DMS153 (cell line): ENCODE measurements at regions not wholly inside any gene's neighbourhood (a gene's known extent, or its start where the extent isn't known, plus 50 kb on each side); places are given as distances from the start of the nearest gene placed in this dataset.

ENCODE experiments used
- DNase-seq: peaks from one replicate; lab custom pipeline; 2025; lab: John Stamatoyannopoulos, UW

DNA sequence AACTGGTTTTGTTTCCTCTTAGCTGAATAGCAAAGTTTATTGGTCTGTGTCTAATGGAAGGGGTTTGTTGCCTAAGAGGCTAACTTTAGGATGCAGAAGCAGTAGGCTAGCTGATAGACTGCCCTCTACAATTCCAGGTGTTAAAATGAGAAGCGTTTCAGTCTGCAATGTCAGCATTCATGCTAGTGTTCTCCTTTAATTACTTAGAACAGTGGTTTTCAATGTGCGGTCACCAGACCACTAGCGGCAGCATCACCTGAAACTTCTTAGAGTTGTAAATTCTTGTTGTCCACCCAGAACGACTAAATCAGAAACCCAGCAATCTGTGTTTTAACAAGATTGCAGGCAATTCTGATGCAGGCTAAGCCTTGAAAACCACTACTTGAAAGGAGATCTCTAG is 392.9 kb downstream of the IPMK start:
- no peak for DNase-seq

GRCh38 chr10:57867241-57867640 is 400.5 kb downstream of the IPMK start:
- no peak for DNase-seq

DNA sequence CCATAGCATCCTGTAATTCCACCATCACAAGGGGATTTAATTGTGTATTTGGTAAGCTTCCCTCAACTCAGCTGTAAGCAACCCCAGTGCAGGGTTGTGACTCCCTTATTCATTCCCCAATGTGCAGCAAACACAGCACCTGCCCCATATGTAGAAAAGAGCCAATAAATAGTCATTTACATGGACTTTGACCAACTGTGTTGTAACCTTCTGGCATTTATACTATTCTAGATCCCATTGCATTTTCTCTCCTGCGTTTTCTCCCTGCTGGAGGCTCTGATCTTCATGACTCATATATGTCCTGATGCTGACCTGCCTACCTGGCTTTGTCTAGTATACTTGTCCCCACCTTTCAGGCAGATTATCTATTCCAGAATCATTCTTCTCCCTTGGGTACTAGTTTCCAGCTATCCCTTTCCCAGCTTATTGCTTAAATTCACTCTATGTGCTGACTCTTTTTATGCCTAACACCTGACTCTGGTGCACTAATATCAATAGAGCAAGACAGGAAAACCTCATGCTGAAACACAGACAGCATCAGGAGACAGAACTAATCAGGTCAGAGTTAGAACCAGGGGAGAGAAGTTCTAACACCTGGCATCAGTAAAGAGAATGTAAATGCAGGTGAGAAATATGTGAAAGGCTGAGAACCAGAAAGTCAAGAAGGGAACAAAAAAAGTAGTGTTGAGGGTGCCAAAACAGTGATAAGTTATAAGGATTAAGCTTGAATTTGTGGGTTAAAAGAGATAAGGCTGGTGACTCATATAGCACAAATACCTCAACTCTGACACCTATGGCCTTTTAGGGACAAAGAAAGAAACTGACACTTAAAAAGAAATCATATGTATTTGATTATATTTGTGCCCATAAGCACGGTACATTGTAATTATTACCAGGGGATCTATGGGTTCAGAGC is 402.7 kb downstream of the IPMK start:
- DNase-seq = no peak

GRCh38 chr10:57849691-57850357 is 417.9 kb downstream of the IPMK start:
- peak; percentile 5 for DNase-seq

DNA sequence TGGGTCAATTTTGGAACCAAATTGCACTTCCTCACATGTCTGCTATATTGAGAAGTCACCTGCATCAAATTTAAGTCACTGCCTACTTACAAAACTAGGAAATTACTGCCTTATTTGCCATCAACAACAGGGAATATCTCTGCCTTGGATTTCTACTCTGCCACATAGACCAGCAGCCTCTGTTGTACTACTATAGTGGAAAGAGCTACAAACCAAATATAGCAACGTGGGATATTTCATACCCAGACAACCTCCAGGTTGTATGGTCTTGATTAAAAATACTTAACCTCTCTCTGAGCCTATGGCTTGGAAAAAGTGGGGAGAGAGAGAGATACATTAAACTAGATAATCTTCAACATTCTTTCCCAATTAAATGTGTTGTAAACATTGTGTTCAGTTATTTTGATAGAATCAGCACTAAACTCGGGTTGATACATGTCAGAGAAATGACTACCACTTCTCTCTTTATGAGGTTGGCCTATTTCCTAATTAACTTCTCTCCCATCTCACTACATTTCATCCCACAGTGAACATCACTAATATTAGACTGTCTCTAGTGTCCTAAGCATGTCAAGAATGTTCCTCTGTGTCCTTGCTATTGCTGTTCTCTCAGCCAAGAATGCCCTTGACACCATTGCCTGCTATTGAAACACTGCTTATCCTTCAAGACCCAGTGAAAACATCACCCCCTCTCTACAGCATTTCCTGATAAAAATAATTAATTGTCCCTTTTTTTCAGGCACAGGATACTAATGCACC is 421.2 kb downstream of the IPMK start:
- DNase-seq = no peak

- DNase-seq = no peak
Observed at GRCh38 chr10:57844387-57844998, 423.2 kb downstream of the IPMK start.

- DNase-seq = peak; percentile 22
Observed at GRCh38 chr10:57830877-57831560, 436.7 kb downstream of the IPMK start.

DNA sequence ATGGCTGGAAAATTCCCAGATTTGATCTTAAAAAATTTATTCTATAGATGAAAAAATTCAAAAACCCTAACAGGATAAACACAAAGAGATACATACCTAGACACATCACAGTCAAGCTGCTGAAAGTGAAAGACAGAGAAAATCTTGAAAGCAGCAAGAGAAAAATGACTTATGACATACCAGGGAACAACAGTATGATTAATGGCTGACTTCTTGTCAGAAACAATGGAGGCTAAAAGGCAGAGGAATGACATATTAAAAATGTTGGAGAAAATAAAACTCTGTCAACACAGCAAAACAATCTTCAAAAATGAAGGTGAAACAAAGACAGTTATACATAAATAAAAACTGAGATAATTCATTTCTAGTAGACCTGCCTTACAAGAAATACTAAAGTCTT is 442.7 kb downstream of the IPMK start:
- DNase-seq = no peak

DNA sequence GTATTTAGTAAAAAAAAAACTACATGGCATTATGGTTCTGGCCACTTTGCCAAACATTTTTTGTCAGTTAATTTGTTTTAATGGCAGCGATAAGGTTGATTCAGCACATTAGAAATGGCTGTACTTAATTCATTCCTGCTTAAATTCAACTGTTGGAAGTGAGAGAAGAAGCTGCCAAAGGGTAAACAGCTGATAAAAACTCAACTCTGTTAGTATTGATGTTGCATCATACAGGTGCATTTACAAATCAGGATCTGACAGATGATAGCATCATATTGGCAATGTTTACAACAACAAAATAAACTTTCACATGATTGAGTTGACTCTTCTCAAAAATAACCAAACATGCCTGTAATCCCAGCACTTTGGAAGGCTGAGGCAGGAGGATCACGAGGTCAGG is 444.3 kb downstream of the IPMK start:
- DNase-seq = no peak

GRCh38 chr10:57822965-57823364 is 444.7 kb downstream of the IPMK start:
- peak; percentile 18 for DNase-seq

DNA sequence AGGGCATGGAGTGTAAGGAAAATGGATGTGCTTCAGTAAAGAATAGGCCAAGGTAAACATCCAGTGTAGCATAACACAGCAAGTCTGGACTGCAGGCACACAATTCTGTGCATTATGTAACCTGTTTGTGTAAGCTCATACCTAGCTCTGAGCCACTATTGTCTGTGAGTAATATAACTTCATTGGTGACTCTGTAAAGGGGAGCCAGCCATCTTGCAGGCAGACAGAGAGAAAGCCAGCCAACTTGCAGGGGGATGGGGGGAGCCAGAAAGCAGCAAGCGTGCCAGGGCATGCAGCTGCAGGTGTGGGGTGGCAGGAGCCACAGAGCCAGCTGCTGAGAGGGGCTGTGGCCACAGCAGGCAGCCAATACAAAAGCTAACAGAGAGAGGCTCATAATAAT is 449.2 kb downstream of the IPMK start:
- peak; percentile 77 for DNase-seq

DNA sequence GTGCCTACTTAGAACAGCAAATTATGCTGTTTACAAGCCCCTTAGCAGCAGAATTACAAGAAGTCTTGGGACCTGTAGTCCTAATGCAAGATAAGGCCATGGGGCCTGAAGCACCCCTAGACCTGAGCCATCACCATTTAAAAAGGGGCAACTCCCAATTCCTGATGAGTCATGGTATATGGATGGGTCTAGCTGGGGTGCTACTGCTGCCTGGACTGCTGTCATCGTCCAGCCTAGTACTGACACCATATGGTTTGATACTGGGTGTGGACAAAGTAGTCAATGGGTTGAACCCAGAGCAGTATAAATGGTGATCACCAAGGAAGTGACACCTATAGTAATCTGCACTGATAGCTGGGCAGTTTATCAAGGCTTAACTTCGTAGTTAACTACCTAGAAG is 450.0 kb downstream of the IPMK start:
- DNase-seq = no peak

GRCh38 chr10:57815949-57816348 is 451.7 kb downstream of the IPMK start:
- no peak for DNase-seq

- DNase-seq = no peak
Observed at GRCh38 chr10:57809961-57810360, 457.7 kb downstream of the IPMK start.

- no peak for DNase-seq
Observed at GRCh38 chr10:57807906-57808305, 459.8 kb downstream of the IPMK start.

DNA sequence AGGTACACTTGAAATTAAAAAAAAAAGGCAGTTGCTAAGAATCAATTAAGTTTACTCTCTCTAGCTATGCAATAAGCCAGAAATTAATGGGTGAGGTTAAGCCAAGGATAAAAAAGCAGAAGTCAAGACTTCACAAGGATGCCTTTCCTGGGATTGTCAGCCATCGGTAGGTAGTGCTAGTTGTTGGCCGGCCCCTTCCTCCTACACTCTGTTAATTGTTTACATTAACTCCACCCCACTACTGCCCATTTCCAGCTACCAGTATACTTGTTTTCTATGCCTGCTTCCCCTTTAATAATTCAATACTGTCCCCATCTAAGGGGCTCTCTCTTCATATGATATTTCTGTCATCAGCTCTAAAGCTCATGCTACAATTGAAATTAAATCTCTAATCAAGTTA is 461.0 kb downstream of the IPMK start:
- DNase-seq = no peak

DNA sequence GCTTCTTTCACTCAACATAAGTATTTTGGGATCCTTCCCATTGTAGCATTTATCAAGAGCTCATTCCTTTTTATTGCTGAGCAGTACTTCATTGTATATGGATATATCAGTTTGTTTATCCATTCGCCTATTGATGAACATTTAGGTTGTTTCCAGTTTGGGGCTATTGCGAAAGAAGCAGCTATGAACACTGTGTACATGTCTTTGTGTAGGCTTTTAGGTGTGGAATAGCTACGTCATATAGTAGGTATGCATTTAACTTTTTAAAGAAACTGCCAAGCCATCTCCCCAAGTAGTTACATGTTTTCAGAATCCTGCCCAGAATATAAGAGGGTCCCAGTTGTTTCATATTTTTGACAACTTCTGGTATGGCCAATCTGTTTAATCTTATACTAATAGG is 468.1 kb downstream of the IPMK start:
- DNase-seq = no peak

- DNase-seq = no peak
Observed at GRCh38 chr10:57798830-57799229, 468.9 kb downstream of the IPMK start.

GRCh38 chr10:57791546-57791945 is 476.1 kb downstream of the IPMK start:
- DNase-seq = no peak

GRCh38 chr10:57790703-57791102 is 477.0 kb downstream of the IPMK start:
- DNase-seq = no peak

- DNase-seq = no peak
Observed at GRCh38 chr10:57788117-57788516, 479.6 kb downstream of the IPMK start.
